OCI-LY7 (cell line): ENCODE measurements at regions not wholly inside any gene's neighbourhood (a gene's known extent, or its start where the extent isn't known, plus 50 kb on each side); places are given as distances from the start of the nearest gene placed in this dataset.

ENCODE experiments used
- BruUV-seq: library from RNA; stranded (reverse); fragments of 400-500 nt; replicated peaks from 2 replicates; lab custom pipeline; 2021; lab: Mats Ljungman, UMichigan
- CTCF ChIA-PET: fragments of 300-600 bp; sonication (Branson Sonifier 250); formaldehyde crosslinking; loops from one replicate; lab custom pipeline; 2022; ENCODE audit warnings: antibody characterized with exemption; ENCODE audit not compliant: unreplicated experiment; lab: Charles Lee
- POLR2A ChIA-PET: fragments of 300-600 bp; sonication (Branson Sonifier 250); formaldehyde crosslinking; loops from one replicate; lab custom pipeline; 2022; ENCODE audit warnings: antibody characterized with exemption; lab: Charles Lee
- DNase-seq: peaks from one replicate; pipeline ENCODE4 v3.0.0-alpha.2; 2015; ENCODE audit warnings: low spot score
- H2AFZ ChIP-seq: fragments of 200-600 bp; sonication (generic), shearing (Covaris generic); 2 replicates; pipeline ENCODE4 v1.6.1; 2014; ENCODE audit warnings: mild to moderate bottlenecking, antibody characterized with exemption, low read length, moderate library complexity
- H3K27ac ChIP-seq: fragments of 200-600 bp; sonication (generic); 2 replicates; pipeline ENCODE4 v1.5.1; 2014; ENCODE audit warnings: mixed run types, low read depth, mild to moderate bottlenecking, moderate library complexity, low read length, inconsistent platforms; ENCODE audit not compliant: poor library complexity, severe bottlenecking
- H3K36me3 ChIP-seq: fragments of 200-600 bp; sonication (generic); 2 replicates; pipeline ENCODE4 v1.6.1; 2014; ENCODE audit warnings: mild to moderate bottlenecking, antibody characterized with exemption, low read length, moderate library complexity, mixed read lengths; ENCODE audit not compliant: insufficient read depth
- H3K4me1 ChIP-seq: fragments of 200-600 bp; sonication (generic); 2 replicates; pipeline ENCODE4 v1.5.1; 2014; ENCODE audit warnings: mild to moderate bottlenecking, low read length; ENCODE audit not compliant: insufficient read depth, poor library complexity, severe bottlenecking
- H3K4me2 ChIP-seq: fragments of 200-600 bp; sonication (generic); 2 replicates; pipeline ENCODE4 v1.6.1; 2014; ENCODE audit warnings: mild to moderate bottlenecking, low read length
- H3K4me3 ChIP-seq: fragments of 200-600 bp; sonication (generic); 2 replicates; pipeline ENCODE4 v1.5.1; 2014; ENCODE audit warnings: mild to moderate bottlenecking, low read depth, low read length; ENCODE audit not compliant: poor library complexity, severe bottlenecking
- H3K79me2 ChIP-seq: fragments of 200-600 bp; sonication (generic); 2 replicates; pipeline ENCODE4 v1.6.1; 2016; ENCODE audit warnings: low read depth, mild to moderate bottlenecking, low read length, moderate library complexity, mixed read lengths; ENCODE audit not compliant: insufficient read depth
- H3K9me2 ChIP-seq: fragments of 200-600 bp; sonication (generic); 2 replicates; pipeline ENCODE4 v1.6.1; 2016; ENCODE audit warnings: mild to moderate bottlenecking, low read length, mixed read lengths; ENCODE audit not compliant: insufficient read depth
- H3K9me3 ChIP-seq: fragments of 200-600 bp; sonication (generic); 2 replicates; pipeline ENCODE4 v1.6.1; 2014; ENCODE audit warnings: mild to moderate bottlenecking, mixed run types, low read length, mixed read lengths
- H4K20me1 ChIP-seq: fragments of 200-600 bp; sonication (generic); 2 replicates; pipeline ENCODE4 v1.6.1; 2014; ENCODE audit warnings: mild to moderate bottlenecking, antibody characterized with exemption, low read length, moderate library complexity, mixed read lengths; ENCODE audit not compliant: insufficient read depth
- CTCF ChIP-seq: fragments of 200-600 bp; sonication (generic); conservative IDR thresholded peaks from 2 replicates; pipeline ENCODE4 v1.5.1; 2014; ENCODE audit warnings: mild to moderate bottlenecking, antibody characterized with exemption, low read length, moderate library complexity, mixed read lengths
- EZH2phosphoT487 ChIP-seq: fragments of 200-600 bp; sonication (generic); IDR thresholded peaks from 2 replicates; pipeline ENCODE4 v1.6.1; 2018; ENCODE audit warnings: low read depth, borderline replicate concordance, mild to moderate bottlenecking, mixed run types, antibody characterized with exemption, low read length, moderate library complexity, mixed read lengths
- intact Hi-C: fragments of 100-400 bp; cut with micrococcal nuclease; formaldehyde crosslinking; loops from one replicate; pipeline ENCODE4 v1.10.0; 2022; ENCODE audit not compliant: unreplicated experiment

GRCh38 chr22:26852176-26852575, 194.8 kb downstream of the MIAT start:
- intact Hi-C loops = no loop called here
- Histone ChIP-seq H3K36me3 (no peaks in the 10 kb centered on the region), H3K9me2 (no peaks in the 10 kb centered on the region), H2AFZ (no peak overlapping the region), H4K20me1 (no peaks in the 10 kb centered on the region), H3K4me1 (no peaks in the 10 kb centered on the region), H3K79me2 (no peaks in the 10 kb centered on the region), H3K4me3 (no peak overlapping the region), H3K4me2 (no peak overlapping the region), H3K9me3 (no peaks in the 10 kb centered on the region), H3K27ac (no peak overlapping the region)
- BruUV-seq = no TSS peak
- ChIA-PET POLR2A (no interaction called here), CTCF (no interaction called here)
- no peak for DNase-seq
- TF ChIP-seq CTCF = no peak
- no peak for TF ChIP-seq EZH2phosphoT487

DNA sequence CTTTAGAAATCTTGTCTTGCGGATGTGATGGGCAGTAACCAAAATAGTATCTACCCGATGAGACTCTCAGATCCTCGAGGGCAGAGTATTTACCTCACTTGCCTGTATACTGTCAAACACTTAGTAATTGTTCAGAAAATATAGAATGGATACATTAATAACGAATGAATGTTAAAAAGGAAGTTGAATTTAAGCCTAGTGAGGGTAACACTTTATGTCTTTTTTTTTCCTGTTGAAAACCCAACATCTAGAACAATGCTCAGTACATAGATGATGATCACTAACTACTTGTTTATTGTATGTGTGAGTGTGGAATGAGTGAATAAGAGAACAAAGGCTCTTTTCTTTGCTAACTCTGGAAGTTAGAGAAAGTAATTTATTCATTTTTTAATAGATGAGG, 195.7 kb downstream of the MIAT start:
- Histone ChIP-seq H3K4me3 (no peak overlapping the region), H3K27ac (no peak overlapping the region), H3K9me2 (no peaks in the 10 kb centered on the region), H3K79me2 (no peaks in the 10 kb centered on the region), H3K36me3 (no peaks in the 10 kb centered on the region), H2AFZ (no peak overlapping the region), H3K4me1 (no peaks in the 10 kb centered on the region), H4K20me1 (no peaks in the 10 kb centered on the region), H3K9me3 (no peaks in the 10 kb centered on the region), H3K4me2 (no peak overlapping the region)
- CTCF ChIA-PET = no interaction called here
- POLR2A ChIA-PET = no interaction called here
- DNase-seq = no peak
- TF ChIP-seq EZH2phosphoT487 (no peak), CTCF (no peak)
- intact Hi-C loops = no loop called here
- BruUV-seq = no TSS peak

- TF ChIP-seq EZH2phosphoT487 (no peak), CTCF (no peak)
- Histone ChIP-seq H2AFZ (no peak overlapping the region), H3K4me1 (no peaks in the 10 kb centered on the region), H4K20me1 (no peaks in the 10 kb centered on the region), H3K9me2 (no peaks in the 10 kb centered on the region), H3K27ac (no peak overlapping the region), H3K79me2 (no peaks in the 10 kb centered on the region), H3K4me2 (no peak overlapping the region), H3K9me3 (no peaks in the 10 kb centered on the region), H3K36me3 (no peaks in the 10 kb centered on the region), H3K4me3 (no peak overlapping the region)
- POLR2A ChIA-PET = no interaction called here
- no peak for DNase-seq
- BruUV-seq = no TSS peak
- CTCF ChIA-PET = no interaction called here
- intact Hi-C loops = no loop called here
Observed at GRCh38 chr22:26853495-26853894, 196.1 kb downstream of the MIAT start.
